GM19043 (cell line): ENCODE measurements at regions not wholly inside any gene's neighbourhood (a gene's known extent, or its start where the extent isn't known, plus 50 kb on each side); places are given as distances from the start of the nearest gene placed in this dataset.
"Not testable (repeated sequence)": the region's sequence is repeated elsewhere in the genome, so short reads cannot be mapped to it uniquely, and the experiment has no call there.

ENCODE experiments used
- ATAC-seq: cut with Tn5 transposase; IDR thresholded peaks from one replicate; pipeline ENCODE4 v1.9.1; 2021; ENCODE audit warnings: low read depth; ENCODE audit not compliant: unreplicated experiment

- no peak for ATAC-seq
Observed at GRCh38 chr6:78222226-78222625, 569.4 kb downstream of the MEI4 start.

- ATAC-seq: no peak
Observed at GRCh38 chr6:78231002-78231401, 578.2 kb downstream of the MEI4 start.

GRCh38 chr6:78243519-78243918 is 590.7 kb downstream of the MEI4 start:
- ATAC-seq: no peak

- ATAC-seq: no peak
Observed at GRCh38 chr6:78251931-78252330, 599.1 kb downstream of the MEI4 start.

GRCh38 chr6:78253618-78254017 is 600.8 kb downstream of the MEI4 start:
- no peak for ATAC-seq

- no peak for ATAC-seq
Observed at GRCh38 chr6:78259935-78260334, 607.1 kb downstream of the MEI4 start.

- ATAC-seq: not testable (repeated sequence)
Observed at GRCh38 chr6:78260427-78260826, 606.9 kb upstream of the IRAK1BP1 start.

- ATAC-seq: no peak
Observed at GRCh38 chr6:78268591-78269452, 598.5 kb upstream of the IRAK1BP1 start.

- ATAC-seq: no peak
Observed at GRCh38 chr6:78300885-78301284, 566.5 kb upstream of the IRAK1BP1 start.

- ATAC-seq: no peak
Observed at GRCh38 chr6:78302411-78302810, 564.9 kb upstream of the IRAK1BP1 start.

- ATAC-seq: no peak
Observed at GRCh38 chr6:78308025-78308424, 559.3 kb upstream of the IRAK1BP1 start.

GRCh38 chr6:78322068-78322845 is 545.1 kb upstream of the IRAK1BP1 start:
- no peak for ATAC-seq

- ATAC-seq: no peak
Observed at GRCh38 chr6:78324213-78324612, 543.1 kb upstream of the IRAK1BP1 start.

- ATAC-seq: no peak
Observed at GRCh38 chr6:78340755-78341154, 526.6 kb upstream of the IRAK1BP1 start.

- no peak for ATAC-seq
Observed at GRCh38 chr6:78345882-78346281, 521.5 kb upstream of the IRAK1BP1 start.

GRCh38 chr6:78347191-78347916 is 520.0 kb upstream of the IRAK1BP1 start:
- no peak for ATAC-seq

GRCh38 chr6:78353040-78353439 is 514.3 kb upstream of the IRAK1BP1 start:
- no peak for ATAC-seq

GRCh38 chr6:78363688-78364087 is 503.7 kb upstream of the IRAK1BP1 start:
- no peak for ATAC-seq

- ATAC-seq: no peak
Observed at GRCh38 chr6:78365473-78365872, 501.9 kb upstream of the IRAK1BP1 start.

GRCh38 chr6:78377056-78377455 is 490.3 kb upstream of the IRAK1BP1 start:
- ATAC-seq: no peak

GRCh38 chr6:78379982-78380381 is 487.4 kb upstream of the IRAK1BP1 start:
- no peak for ATAC-seq
